Neutrophil (primary cell): ENCODE measurements at regions not wholly inside any gene's neighbourhood (a gene's known extent, or its start where the extent isn't known, plus 50 kb on each side); places are given as distances from the start of the nearest gene placed in this dataset.

Experiments
- H3K27ac ChIP-seq: fragments of 200-600 bp; sonication (generic); 2 replicates; pipeline ENCODE4 v1.5.1; 2016; ENCODE audit warnings: mild to moderate bottlenecking, moderate library complexity
- H3K27me3 ChIP-seq: fragments of 200-600 bp; sonication (generic); 2 replicates; pipeline ENCODE4 v1.6.0; 2016; ENCODE audit warnings: mild to moderate bottlenecking
- H3K36me3 ChIP-seq: fragments of 200-600 bp; sonication (generic); 2 replicates; pipeline ENCODE4 v1.5.1; 2017
- H3K4me1 ChIP-seq, 2 experiments: fragments of 200-600 bp in 1 of 2; sonication (generic) in 1 of 2; 1 replicate in 1 of 2; 2 replicates in 1 of 2; pipeline versions ENCODE4 v1.5.1 to v1.6.1; 2013 to 2016; ENCODE audit warnings: low read depth in 1 of 2, low read length in 1 of 2, mild to moderate bottlenecking in 1 of 2, moderate library complexity in 1 of 2; ENCODE audit not compliant: control insufficient read depth in 1 of 2, insufficient read depth in 1 of 2
- H3K4me3 ChIP-seq, 2 experiments: fragments of 200-600 bp in 1 of 2; sonication (generic) in 1 of 2; 1 replicate in 1 of 2; 2 replicates in 1 of 2; pipeline ENCODE4 v1.5.1; 2013 to 2016; ENCODE audit warnings: low read depth in 1 of 2, low read length in 1 of 2, mild to moderate bottlenecking in 1 of 2, moderate library complexity in 1 of 2
- H3K9me3 ChIP-seq: fragments of 200-600 bp; sonication (generic); 2 replicates; pipeline ENCODE4 v1.5.1; 2016
- CTCF ChIP-seq: fragments of 200-600 bp; sonication (generic); IDR thresholded peaks from 2 replicates; pipeline ENCODE4 v1.5.1; 2016; ENCODE audit warnings: antibody characterized with exemption

DNA sequence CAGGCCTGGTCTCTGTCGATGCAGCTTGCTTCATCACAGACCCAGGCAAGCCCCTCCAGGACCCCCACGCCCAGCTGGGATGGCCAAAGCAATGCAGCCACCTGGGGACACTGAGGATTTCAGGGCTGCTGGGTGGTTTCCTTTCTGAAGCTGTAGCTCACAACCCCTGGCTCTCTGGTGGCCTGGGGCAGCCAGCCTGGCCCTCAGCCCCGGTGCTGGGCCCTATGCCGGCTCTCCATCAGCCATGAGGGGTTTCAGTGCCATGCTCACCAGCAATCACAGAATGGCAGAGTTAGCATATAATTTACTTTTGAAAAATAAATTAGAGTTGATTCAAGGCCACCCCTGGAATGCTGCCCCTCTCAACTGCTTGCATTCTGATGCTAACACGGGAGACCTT, 150.2 kb upstream of the UNC5B start:
- H3K9me3 ChIP-seq, result no peaks in the 10 kb centered on the region
- no peaks in the 10 kb centered on the region for H3K27me3 ChIP-seq
- no peak for TF ChIP-seq CTCF
- no peak overlapping the region for H3K4me3 ChIP-seq
- no peaks in the 10 kb centered on the region for H3K36me3 ChIP-seq
- no peak overlapping the region for H3K27ac ChIP-seq
- H3K4me1 ChIP-seq, result no peaks in the 10 kb centered on the region

- no peak for TF ChIP-seq CTCF
- H3K27ac ChIP-seq, result no peak overlapping the region
- no peaks in the 10 kb centered on the region for H3K9me3 ChIP-seq
- H3K4me1 ChIP-seq, result no peaks in the 10 kb centered on the region
- no peaks in the 10 kb centered on the region for H3K27me3 ChIP-seq
- H3K36me3 ChIP-seq, result no peaks in the 10 kb centered on the region
- no peak overlapping the region for H3K4me3 ChIP-seq
Observed at GRCh38 chr10:71063401-71063800, 149.0 kb upstream of the UNC5B start.

- no peak for TF ChIP-seq CTCF
- no peaks in the 10 kb centered on the region for H3K4me1 ChIP-seq
- no peak overlapping the region for H3K4me3 ChIP-seq
- H3K36me3 ChIP-seq, result no peaks in the 10 kb centered on the region
- no peak overlapping the region for H3K27ac ChIP-seq
- H3K27me3 ChIP-seq, result no peaks in the 10 kb centered on the region
- H3K9me3 ChIP-seq, result no peaks in the 10 kb centered on the region
Observed at GRCh38 chr10:71064413-71065118, 147.8 kb upstream of the UNC5B start.

GRCh38 chr10:71065659-71066058, 146.7 kb upstream of the UNC5B start:
- no peaks in the 10 kb centered on the region for H3K9me3 ChIP-seq
- TF ChIP-seq CTCF, result no peak
- no peaks in the 10 kb centered on the region for H3K36me3 ChIP-seq
- no peaks in the 10 kb centered on the region for H3K4me1 ChIP-seq
- H3K27ac ChIP-seq, result no peak overlapping the region
- H3K4me3 ChIP-seq, result no peak overlapping the region
- no peaks in the 10 kb centered on the region for H3K27me3 ChIP-seq

DNA sequence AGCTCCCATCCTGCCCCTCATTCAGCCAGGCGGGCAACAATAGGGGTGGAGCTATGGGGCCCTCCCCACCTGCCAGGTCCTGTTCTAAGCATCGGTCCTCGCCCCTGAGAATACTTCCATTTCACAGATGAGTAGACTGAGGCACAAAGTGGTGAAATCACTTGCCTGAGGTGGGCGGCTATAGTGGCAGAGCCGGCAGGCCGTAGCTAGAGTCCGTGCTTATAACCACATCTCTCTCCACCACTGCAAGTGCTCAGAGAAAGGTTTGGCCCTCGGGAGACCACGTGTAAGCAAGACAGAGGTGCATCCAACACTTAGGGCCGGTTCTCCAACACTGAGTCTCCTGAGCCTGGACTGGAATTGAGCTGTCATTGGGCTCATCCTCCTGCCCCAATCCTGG, 145.8 kb upstream of the UNC5B start:
- TF ChIP-seq CTCF, result no peak
- no peaks in the 10 kb centered on the region for H3K9me3 ChIP-seq
- no peaks in the 10 kb centered on the region for H3K4me1 ChIP-seq
- no peak overlapping the region for H3K27ac ChIP-seq
- H3K36me3 ChIP-seq, result no peaks in the 10 kb centered on the region
- no peak overlapping the region for H3K4me3 ChIP-seq
- H3K27me3 ChIP-seq, result no peaks in the 10 kb centered on the region
